ENCODE measurements at regions not wholly inside any gene's neighbourhood (a gene's known extent, or its start where the extent isn't known, plus 50 kb on each side); places are given as distances from the start of the nearest gene placed in this dataset.
"Not testable (repeated sequence)": the region's sequence is repeated elsewhere in the genome, so short reads cannot be mapped to it uniquely, and the experiment has no call there.

DNA sequence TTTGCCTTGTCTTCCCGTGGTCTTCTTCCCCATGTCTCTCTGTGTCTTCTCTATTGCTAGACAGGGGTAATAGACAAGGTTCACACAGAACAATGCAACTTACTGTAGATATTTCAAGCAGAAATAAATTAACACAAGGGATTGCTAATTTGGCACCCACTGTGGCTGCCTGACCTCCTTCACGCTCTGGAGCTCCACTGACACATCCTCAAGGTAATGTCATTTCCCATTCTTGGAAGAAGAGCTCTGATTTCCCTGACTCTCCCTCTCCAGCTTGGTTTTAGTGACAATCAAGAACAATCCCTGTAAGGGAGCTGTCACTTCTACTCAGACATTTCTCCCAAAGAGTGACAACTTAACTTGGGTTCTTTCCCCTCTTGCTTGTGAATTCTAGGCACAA, 105.4 kb upstream of the NAP1L1 start:
- no peaks in the 10 kb centered on the region for H3K27me3 Mint-ChIP-seq
- no peaks in the 10 kb centered on the region for H3K9me3 Mint-ChIP-seq (ENCODE audit: low read depth)
- no peaks in the 10 kb centered on the region for H3K36me3 Mint-ChIP-seq
- H3K27ac Mint-ChIP-seq, result no peak overlapping the region
- H3K4me3 Mint-ChIP-seq, result no peak overlapping the region
- no peaks in the 10 kb centered on the region for H3K4me1 Mint-ChIP-seq (ENCODE audit: low read depth)

DNA sequence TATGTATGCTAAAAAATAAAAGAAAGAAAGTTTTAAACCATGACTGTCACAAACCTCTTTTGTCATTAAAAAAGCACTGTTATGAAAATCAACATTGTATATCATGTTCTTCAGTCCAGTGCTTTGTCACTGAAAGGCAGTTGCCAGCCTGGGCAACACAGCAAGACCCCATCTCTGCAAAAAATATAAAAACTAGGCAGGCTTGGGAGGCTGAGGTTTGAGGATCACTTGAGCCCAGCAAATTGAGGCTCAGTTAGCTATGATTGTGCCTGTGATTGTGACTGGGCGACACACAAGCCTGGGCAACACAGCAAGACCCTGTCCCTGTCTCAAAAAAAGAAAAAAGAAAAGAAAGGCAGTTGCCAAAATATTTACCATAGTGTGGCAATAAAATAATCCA, 102.7 kb upstream of the NAP1L1 start:
- Mint-ChIP-seq H3K36me3 (no peaks in the 10 kb centered on the region), H3K27me3 (peaks cover 3% of the 10 kb centered on the region), H3K4me3 (no peak overlapping the region), H3K27ac (no peak overlapping the region), H3K9me3 (ENCODE audit: low read depth) (no peaks in the 10 kb centered on the region), H3K4me1 (ENCODE audit: low read depth) (peaks cover 8% of the 10 kb centered on the region)

DNA sequence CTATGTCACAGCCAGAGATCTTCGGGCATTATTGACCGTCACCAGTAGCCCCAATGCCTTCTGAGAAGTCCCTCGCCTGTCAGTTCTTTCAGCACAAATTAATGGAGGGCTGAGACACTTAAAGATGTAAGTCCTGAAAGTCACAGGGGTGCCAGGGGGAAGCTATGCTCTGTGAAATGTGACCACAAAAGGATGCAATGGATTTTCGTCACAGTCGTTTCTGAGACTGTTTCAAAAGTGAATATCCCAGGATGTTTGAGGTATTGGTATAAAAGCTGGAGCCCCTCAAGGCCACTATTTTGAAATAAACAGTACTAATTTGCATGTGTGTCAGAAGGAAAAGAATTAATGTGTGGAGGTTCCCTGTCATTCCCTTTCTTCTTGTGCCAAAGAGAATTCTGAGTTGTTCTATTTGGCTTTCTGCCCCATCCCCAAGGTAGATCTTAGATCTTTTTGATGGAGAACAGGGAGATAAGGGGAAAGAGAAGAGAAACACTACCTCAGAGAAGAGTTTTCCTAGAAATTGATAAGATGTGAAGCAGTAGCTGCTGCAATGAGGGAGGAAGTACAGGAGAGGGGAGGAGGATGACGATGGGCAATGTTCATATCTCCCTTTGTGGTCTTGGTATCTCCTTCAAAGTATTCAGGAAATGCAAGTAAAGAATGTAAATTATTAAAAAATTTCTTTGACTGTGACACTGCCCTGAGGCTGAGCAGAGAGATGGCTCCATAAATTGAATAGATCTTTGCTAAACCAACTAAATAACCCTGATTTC, 101.8 kb upstream of the NAP1L1 start:
- H3K27me3 Mint-ChIP-seq, result peaks cover 3% of the 10 kb centered on the region
- no peak overlapping the region for H3K27ac Mint-ChIP-seq
- no peaks in the 10 kb centered on the region for H3K9me3 Mint-ChIP-seq (ENCODE audit: low read depth)
- H3K4me1 Mint-ChIP-seq (ENCODE audit: low read depth), result peaks cover 8% of the 10 kb centered on the region
- no peaks in the 10 kb centered on the region for H3K36me3 Mint-ChIP-seq
- no peak overlapping the region for H3K4me3 Mint-ChIP-seq

DNA sequence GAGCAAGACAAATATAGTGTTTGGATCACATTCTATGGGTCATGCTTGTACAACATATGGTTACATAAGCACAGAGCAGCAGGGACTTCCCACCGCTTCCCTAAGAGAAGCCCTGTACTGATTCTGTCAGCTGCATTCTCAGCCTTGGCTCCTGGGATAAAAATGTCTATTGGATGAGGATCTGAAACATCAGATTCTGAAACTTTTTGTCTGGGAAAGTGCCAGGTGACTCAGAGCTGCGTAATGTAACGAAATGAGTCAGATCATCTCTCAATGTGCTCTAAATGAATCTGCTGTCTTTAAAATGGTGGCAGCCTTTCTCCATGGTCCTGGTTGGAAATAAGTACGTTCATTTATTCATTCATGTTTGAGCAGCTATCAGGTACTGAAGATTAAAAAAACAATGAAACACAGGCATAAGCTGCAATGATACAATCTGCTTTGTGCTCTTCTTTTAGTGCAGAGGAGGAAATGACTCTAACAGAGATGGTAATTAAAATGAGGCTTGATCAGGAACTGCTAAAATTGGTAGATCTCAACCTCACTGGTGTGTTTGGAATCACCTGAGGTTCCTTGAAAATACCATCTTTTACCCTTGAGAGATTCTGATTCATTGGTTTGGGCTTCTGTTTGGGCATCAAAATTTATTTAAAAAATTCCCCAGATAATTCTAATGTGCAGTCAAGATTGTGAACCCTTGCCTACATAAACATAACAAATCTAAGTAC, 99.1 kb upstream of the NAP1L1 start:
- peaks cover 3% of the 10 kb centered on the region for H3K27me3 Mint-ChIP-seq
- peaks cover 8% of the 10 kb centered on the region for H3K4me1 Mint-ChIP-seq (ENCODE audit: low read depth)
- H3K4me3 Mint-ChIP-seq, result no peak overlapping the region
- no peaks in the 10 kb centered on the region for H3K36me3 Mint-ChIP-seq
- H3K27ac Mint-ChIP-seq, result peak overlapping the region; percentile 72
- no peaks in the 10 kb centered on the region for H3K9me3 Mint-ChIP-seq (ENCODE audit: low read depth)

GRCh38 chr12:76180401-76181277, 96.2 kb upstream of the NAP1L1 start:
- H3K27me3 Mint-ChIP-seq, result peaks cover 5% of the 10 kb centered on the region
- no peak overlapping the region for H3K27ac Mint-ChIP-seq
- peaks cover 8% of the 10 kb centered on the region for H3K4me1 Mint-ChIP-seq (ENCODE audit: low read depth)
- no peak overlapping the region for H3K4me3 Mint-ChIP-seq
- no peaks in the 10 kb centered on the region for H3K9me3 Mint-ChIP-seq (ENCODE audit: low read depth)
- H3K36me3 Mint-ChIP-seq, result no peaks in the 10 kb centered on the region

DNA sequence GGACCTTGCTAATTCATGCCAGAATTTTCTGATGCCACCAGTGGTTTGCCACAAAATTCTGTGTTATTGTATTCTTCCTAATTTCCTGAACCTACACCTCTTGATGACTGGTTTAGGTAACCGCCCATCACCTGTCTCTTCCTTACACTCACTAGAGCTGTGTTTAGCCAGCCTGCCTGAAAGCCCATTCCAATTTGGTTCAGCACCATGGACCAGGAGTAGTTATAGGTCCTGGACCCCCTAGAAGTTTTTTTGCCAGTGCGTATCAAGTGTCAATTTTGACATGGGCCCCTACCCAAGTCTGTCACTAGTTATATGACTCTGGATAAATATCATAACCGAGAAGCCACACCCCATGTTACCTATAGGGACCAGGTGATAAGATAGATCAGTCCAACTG, 94.0 kb upstream of the NAP1L1 start:
- no peaks in the 10 kb centered on the region for H3K36me3 Mint-ChIP-seq

GRCh38 chr12:76177821-76178220, 93.3 kb upstream of the NAP1L1 start:
- H3K27ac Mint-ChIP-seq, result no peak overlapping the region
- H3K27me3 Mint-ChIP-seq, result peaks cover 10% of the 10 kb centered on the region
- no peaks in the 10 kb centered on the region for H3K9me3 Mint-ChIP-seq (ENCODE audit: low read depth)
- no peaks in the 10 kb centered on the region for H3K4me1 Mint-ChIP-seq (ENCODE audit: low read depth)
- no peak overlapping the region for H3K4me3 Mint-ChIP-seq
- no peaks in the 10 kb centered on the region for H3K36me3 Mint-ChIP-seq

More for the DNA sequence above, 94.0 kb upstream of the NAP1L1 start:
- Mint-ChIP-seq H3K27ac (no peak overlapping the region), H3K4me3 (no peak overlapping the region), H3K27me3 (peaks cover 7% of the 10 kb centered on the region), H3K4me1 (ENCODE audit: low read depth) (peaks cover 2% of the 10 kb centered on the region), H3K9me3 (ENCODE audit: low read depth) (no peaks in the 10 kb centered on the region)

DNA sequence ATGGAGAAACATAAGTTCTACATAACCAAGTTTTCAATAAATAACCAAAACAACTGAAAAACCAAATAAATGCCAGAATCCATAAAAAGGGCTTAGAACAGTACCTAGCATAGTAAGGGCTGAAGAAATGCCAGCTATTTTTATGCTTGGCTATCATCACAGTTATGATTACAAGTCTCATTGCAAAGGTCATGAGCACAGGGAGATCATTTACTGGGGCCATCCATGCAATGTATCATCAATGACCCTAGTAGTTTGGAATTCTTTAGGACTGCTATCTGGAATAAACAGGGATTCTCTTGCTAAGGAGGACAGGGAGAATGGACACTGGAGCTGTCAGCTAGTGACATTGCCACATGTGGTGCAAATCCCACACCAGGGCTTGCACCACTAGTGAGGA, 92.5 kb upstream of the NAP1L1 start:
- H3K9me3 Mint-ChIP-seq (ENCODE audit: low read depth), result no peaks in the 10 kb centered on the region
- H3K27me3 Mint-ChIP-seq, result peaks cover 7% of the 10 kb centered on the region

GRCh38 chr12:76175946-76176345, 91.5 kb upstream of the NAP1L1 start:
- H3K36me3 Mint-ChIP-seq, H3K27ac Mint-ChIP-seq: not testable (repeated sequence)

More for the DNA sequence above, 92.5 kb upstream of the NAP1L1 start:
- Mint-ChIP-seq H3K4me1 (ENCODE audit: low read depth) (no peaks in the 10 kb centered on the region), H3K4me3 (no peak overlapping the region), H3K36me3 (no peaks in the 10 kb centered on the region), H3K27ac (no peak overlapping the region)

DNA sequence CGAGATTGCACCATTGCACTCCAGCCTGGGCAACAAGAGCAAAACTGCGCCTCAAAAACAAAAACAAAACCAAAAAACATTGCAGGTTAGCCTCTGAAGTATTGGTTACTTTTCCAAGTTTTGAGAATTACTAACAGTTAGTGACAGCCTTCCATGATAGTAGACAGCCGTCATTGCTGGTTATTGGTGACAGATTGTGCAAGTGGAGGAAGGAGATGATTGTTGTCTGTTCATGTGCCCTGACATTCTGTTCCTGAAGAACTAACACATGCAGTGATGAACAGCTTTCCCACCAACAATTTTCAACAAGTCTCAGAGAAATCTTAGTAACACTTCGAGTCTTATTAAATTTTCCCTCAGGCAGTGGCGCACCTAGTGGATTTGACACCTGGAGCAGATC, 89.3 kb upstream of the NAP1L1 start:
- Mint-ChIP-seq H3K27me3 (peaks cover 13% of the 10 kb centered on the region), H3K9me3 (ENCODE audit: low read depth) (no peaks in the 10 kb centered on the region), H3K36me3 (no peaks in the 10 kb centered on the region), H3K4me1 (ENCODE audit: low read depth) (no peaks in the 10 kb centered on the region), H3K4me3 (no peak overlapping the region), H3K27ac (no peak overlapping the region)

More at GRCh38 chr12:76175946-76176345, 91.5 kb upstream of the NAP1L1 start:
- H3K4me1 Mint-ChIP-seq (ENCODE audit: low read depth); H3K9me3 Mint-ChIP-seq (ENCODE audit: low read depth); H3K4me3 Mint-ChIP-seq: not testable (repeated sequence)
- peaks cover 10% of the 10 kb centered on the region for H3K27me3 Mint-ChIP-seq

DNA sequence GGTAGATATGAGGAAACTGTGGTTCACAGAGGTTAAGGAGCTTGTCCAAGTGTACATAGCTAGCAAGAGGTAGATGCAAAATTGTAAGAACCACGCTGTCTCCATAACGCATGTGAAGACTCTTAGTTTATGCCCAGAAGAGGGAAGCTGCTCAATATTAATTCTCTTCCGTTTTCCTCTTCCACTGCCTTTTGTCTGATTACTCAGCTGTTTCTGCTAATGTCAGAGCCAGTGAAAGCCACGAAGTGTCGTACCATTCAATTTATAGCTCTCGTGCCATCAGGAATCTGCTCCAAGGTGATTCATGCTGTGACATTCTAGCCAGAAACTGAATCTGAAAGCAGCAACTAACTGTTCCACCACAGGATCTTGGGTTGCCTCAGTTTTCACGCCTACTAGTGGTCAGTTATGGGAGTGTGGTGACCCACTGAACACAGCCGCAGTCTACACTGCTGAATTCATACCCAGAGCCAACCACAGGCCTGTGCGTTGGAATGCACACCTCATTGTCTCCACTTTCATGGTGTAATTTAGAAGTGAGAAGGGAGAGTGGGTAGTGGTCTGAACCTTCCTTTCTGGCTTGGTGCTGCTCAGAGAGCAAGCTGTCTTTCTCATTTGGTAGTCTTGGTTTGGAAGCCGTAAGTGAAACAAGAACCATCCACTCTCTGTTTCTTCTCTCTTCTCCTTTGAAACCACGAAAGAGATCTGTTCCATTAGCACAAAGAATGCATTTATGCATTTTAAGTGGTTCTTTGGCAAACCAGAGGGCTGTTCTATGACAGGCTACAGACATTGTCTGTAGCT, 74.2 kb upstream of the NAP1L1 start:
- no peaks in the 10 kb centered on the region for H3K36me3 Mint-ChIP-seq
- peak overlapping the region; percentile 84 for H3K27ac Mint-ChIP-seq
- peaks cover 18% of the 10 kb centered on the region for H3K4me1 Mint-ChIP-seq (ENCODE audit: low read depth)
- H3K9me3 Mint-ChIP-seq (ENCODE audit: low read depth), result no peaks in the 10 kb centered on the region
- H3K4me3 Mint-ChIP-seq, result peak overlapping the region; percentile 9
- peaks cover 2% of the 10 kb centered on the region for H3K27me3 Mint-ChIP-seq

DNA sequence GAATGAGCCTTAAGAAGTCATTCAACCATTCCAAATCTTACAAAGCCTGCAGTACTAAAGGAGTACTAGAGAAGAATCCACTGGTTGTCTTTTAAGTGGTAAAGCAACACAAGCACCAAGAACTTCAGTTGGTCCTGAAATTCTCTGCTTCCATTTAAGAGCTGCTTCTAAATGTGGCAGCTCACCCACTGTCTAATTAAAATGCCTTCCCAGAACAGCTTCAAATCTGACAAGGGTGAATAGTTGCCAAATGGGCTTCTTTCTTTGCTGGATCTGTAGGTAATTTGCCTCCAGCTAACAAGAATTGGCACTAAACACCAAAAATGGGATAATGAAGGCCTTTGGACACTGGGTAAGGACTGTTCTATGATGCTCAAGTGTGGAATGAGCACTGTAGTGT, 72.2 kb upstream of the NAP1L1 start:
- Mint-ChIP-seq H3K36me3 (no peaks in the 10 kb centered on the region), H3K9me3 (ENCODE audit: low read depth) (no peaks in the 10 kb centered on the region), H3K4me1 (ENCODE audit: low read depth) (peaks cover 22% of the 10 kb centered on the region), H3K27me3 (peaks cover 2% of the 10 kb centered on the region), H3K4me3 (no peak overlapping the region), H3K27ac (no peak overlapping the region)

GRCh38 chr12:76156314-76156713, 71.8 kb upstream of the NAP1L1 start:
- no peaks in the 10 kb centered on the region for H3K9me3 Mint-ChIP-seq (ENCODE audit: low read depth)
- H3K36me3 Mint-ChIP-seq, result no peaks in the 10 kb centered on the region
- H3K27me3 Mint-ChIP-seq, result no peaks in the 10 kb centered on the region
- H3K27ac Mint-ChIP-seq, result no peak overlapping the region
- H3K4me1 Mint-ChIP-seq (ENCODE audit: low read depth), result peaks cover 22% of the 10 kb centered on the region
- no peak overlapping the region for H3K4me3 Mint-ChIP-seq

- no peaks in the 10 kb centered on the region for H3K9me3 Mint-ChIP-seq (ENCODE audit: low read depth)
- no peak overlapping the region for H3K27ac Mint-ChIP-seq
- peaks cover 24% of the 10 kb centered on the region for H3K4me1 Mint-ChIP-seq (ENCODE audit: low read depth)
- no peaks in the 10 kb centered on the region for H3K27me3 Mint-ChIP-seq
- H3K4me3 Mint-ChIP-seq, result no peak overlapping the region
- H3K36me3 Mint-ChIP-seq, result no peaks in the 10 kb centered on the region
Observed at GRCh38 chr12:76155157-76155670, 70.7 kb upstream of the NAP1L1 start.

Data from activated naive CD8-positive, alpha-beta T cell (primary cell).